DMS153 (cell line): ENCODE measurements at regions not wholly inside any gene's neighbourhood (a gene's known extent, or its start where the extent isn't known, plus 50 kb on each side); places are given as distances from the start of the nearest gene placed in this dataset.
"Not testable (repeated sequence)": the region's sequence is repeated elsewhere in the genome, so short reads cannot be mapped to it uniquely, and the experiment has no call there.

Source experiments
- DNase-seq: peaks from one replicate; lab custom pipeline; 2025; lab: John Stamatoyannopoulos, UW

DNA sequence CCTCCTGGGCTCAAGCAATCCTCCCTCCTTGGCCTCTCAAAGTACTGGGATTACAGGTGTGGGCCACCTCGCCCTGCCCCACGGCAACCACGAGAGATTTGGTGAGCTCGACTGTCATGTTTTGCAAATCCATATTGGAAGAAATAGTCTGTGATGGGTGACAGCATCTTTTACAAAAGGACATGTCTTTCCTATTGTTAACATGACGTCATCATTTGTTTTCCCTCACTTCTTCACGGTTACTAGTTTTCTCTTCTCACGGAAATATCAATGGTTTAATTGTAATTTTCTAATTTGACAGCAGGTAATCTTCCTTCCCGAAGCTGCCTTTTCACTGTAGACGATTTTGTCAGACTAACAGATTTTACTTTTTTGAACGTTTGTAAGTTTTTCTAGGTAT, 110.8 kb upstream of the GREM2 start:
- no peak for DNase-seq

GRCh38 chr1:240720976-240721375, 109.0 kb upstream of the GREM2 start:
- no peak for DNase-seq

- no peak for DNase-seq
Observed at GRCh38 chr1:240719953-240720700, 108.2 kb upstream of the GREM2 start.

- DNase-seq, result not testable (repeated sequence)
Observed at GRCh38 chr1:240716538-240716937, 104.6 kb upstream of the GREM2 start.

DNA sequence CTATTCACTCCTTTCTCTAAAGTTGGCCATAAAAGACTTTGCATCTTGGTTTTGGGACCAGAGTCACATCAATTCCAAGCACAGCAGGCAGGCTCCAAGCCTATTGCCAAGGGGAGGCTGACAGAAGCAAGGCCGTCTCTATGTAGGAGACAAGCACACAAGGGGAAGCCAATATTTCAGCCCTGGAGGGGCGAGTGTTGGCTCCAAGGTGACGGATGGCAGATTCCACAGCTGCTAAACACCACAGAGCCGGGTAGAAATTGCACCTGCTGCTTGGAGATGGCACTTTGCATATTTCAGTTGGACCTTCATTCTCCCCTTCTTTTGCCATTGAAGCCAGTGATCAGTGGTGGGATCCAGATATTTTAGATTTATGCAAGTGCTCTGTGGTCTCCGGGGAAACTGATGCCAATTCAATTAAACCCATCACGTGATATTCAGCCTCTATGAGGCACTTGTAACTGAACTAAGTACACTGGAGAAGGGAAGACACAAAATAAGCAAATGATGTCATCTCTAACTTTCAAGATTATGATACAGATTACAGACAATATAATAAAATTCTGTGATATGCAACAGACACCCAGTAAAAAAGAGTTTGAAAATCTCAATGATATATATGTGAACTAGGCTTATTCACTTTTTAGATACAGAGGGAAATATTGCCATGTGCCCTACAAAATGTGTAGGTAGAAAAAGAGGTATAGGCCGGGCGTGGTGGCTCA, 102.8 kb upstream of the GREM2 start:
- no peak for DNase-seq

GRCh38 chr1:240712014-240712731, 100.2 kb upstream of the GREM2 start:
- no peak for DNase-seq

DNA sequence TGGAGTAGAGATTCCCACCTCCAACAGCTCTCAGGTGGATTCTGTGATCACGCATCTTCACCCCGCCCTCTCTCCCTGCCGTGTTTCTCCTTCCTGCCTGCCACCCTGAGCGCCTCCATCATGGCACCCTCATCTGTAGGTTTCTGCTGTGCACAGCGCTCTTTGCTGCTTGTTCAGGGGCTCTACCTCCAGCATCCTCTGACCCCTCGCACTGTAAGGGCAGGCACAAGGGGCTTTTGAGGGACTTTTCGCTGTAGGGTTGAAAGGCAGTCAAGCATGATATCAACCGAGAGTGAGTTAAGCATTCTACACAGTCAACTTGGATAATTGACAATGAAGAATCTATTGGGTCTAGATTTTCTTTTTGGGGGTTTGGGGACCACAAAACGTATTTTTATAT, 99.1 kb upstream of the GREM2 start:
- DNase-seq, result no peak

- no peak for DNase-seq
Observed at GRCh38 chr1:240709676-240710075, 97.7 kb upstream of the GREM2 start.

DNA sequence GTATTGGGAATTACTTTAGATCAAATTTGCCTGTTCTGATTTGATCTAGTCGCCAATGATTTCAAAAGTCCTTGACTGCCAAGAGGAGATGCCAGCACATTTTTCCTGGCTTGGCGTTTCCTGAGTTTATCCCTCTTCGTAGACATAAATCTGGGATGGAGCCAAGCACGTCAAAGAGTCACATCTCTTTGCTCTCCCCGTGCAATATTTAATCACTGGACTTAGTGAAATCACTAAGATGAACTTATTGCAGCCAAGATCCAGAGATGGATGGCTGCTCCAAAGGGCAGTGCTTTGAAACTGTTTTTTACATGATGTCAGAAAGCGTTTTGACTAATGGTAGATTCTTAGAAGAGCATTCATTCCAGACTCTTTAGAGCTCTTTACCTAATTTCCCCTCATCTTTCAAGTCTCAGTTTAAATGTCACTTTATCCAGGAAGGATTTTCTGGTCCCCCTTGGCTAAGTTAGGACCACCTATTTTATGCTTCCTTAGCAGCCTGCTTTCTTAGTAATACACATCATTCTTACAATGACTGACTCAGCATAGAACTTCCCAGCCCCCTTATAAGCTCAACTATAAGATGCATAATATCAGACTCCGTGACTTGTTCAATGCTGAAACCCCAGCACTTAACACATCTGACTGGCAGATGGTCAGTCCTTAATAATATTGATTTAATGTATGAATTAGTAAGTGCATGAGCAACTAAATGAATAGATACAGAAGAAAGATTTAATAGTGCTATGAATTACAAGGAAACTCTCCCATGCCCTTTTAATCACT, 94.4 kb upstream of the GREM2 start:
- no peak for DNase-seq

GRCh38 chr1:240705579-240705978, 93.6 kb upstream of the GREM2 start:
- DNase-seq, result no peak

DNA sequence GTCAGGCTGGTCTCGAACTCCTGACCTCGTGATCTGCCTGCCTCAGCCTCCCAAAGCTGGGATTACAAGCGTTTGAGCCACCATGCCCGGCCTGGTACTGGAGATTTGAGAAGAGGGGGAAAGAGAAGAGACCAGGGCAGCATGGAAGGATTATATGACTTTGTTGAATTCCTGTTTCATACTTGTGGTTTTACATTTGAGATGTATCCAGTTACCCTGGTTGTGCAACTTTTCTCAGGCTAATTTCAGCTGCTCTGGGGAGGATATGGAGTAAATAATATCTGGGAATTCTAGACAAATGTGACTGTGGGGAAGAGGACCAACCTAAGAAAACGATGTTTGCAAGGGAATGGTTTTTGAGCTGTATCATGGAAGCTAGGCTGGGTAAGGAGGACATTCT, 89.5 kb upstream of the GREM2 start:
- no peak for DNase-seq

- no peak for DNase-seq
Observed at GRCh38 chr1:240695416-240695815, 83.5 kb upstream of the GREM2 start.

GRCh38 chr1:240693844-240694243, 81.9 kb upstream of the GREM2 start:
- no peak for DNase-seq

DNA sequence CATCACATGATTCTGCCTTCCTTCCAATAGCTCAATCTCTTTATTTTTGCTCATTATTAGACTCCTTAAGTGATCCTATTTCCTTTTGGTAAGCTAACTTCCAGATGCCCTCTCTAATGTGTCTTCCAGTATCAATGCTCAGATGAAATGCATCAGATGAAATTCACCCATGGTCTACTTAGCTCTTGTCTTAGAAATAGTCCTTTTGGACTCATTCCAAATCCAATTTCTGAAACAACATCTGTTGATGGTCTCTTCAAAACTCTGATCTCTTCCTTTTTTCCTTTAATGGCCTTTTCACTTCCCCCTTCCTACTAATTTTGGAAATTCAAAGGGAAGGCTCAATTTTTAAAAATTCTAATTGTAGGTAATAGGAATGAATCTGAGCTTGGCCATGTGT, 81.1 kb upstream of the GREM2 start:
- DNase-seq, result no peak

- peak; percentile 55 for DNase-seq
Observed at GRCh38 chr1:240691909-240692705, 80.2 kb upstream of the GREM2 start.

GRCh38 chr1:240691501-240691900, 79.5 kb upstream of the GREM2 start:
- DNase-seq, result no peak

- no peak for DNase-seq
Observed at GRCh38 chr1:240687820-240688219, 75.9 kb upstream of the GREM2 start.

DNA sequence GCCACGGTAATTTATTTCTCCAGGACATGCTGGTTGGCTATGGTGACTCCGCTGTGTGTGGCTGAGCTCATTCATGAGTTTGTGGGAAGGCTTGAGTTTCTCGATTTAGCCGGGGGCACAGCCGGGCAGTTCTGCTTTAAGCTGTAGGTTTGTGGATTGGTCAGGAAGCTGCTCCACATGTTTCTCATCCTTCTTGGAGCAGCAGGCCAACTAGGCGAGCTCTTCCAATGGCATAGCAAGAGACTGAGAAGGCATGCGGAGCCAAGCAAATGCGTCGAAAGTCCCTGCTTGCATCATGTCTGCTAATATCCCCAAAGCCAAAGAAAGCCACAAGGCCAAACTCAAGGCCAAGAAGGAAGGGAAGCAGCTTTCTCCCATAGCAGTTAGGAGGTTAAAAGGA, 71.6 kb upstream of the GREM2 start:
- DNase-seq, result no peak

- no peak for DNase-seq
Observed at GRCh38 chr1:240682859-240683242, 70.9 kb upstream of the GREM2 start.

DNA sequence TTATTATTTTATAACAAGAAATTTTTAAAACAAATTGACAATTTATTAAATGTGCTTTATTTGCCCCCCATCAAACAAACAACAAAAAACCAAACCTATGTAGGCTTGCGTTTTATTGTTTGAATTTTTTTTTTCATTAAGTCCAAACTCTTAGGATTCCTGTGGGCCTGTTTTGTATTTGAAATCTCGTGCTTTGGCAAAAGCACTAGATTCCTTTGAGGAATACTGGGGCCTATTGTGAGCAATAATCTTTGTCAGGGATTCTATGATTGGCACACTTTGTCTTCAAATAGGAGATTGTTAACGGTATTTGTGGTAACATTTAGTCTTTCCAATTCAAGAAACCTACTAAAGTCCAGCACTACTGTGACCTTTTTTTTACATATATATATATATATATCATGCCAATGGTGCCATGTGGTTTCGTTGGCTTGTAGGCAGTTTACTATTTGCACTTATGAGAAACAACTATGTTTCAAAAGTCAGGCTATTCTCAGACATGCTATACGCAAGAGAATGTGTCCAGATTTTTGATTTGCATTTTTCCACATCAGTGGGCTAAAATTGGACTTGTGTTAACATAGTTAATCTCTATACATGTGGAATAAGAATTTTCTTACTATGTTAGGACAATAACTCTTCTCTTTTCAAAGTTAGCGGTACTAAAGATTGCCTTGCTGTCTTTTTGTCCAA, 70.4 kb upstream of the GREM2 start:
- no peak for DNase-seq
